MCF 10A (cell line): ENCODE measurements at regions not wholly inside any gene's neighbourhood (a gene's known extent, or its start where the extent isn't known, plus 50 kb on each side); places are given as distances from the start of the nearest gene placed in this dataset.
A peak's percentile ranks its signal among the peaks of the same experiment; 100 is the strongest.

Experiments used
- BruUV-seq: library from RNA; stranded (reverse); fragments of 400-500 nt; replicated peaks from 2 replicates; lab custom pipeline; 2021; lab: Mats Ljungman, UMichigan
- CTCF ChIA-PET: fragments of 300-600 bp; sonication (Branson Sonifier 250); formaldehyde crosslinking; extraction: SDS; loops from one replicate; lab custom pipeline; 2021; ENCODE audit warnings: antibody characterized with exemption, inconsistent platforms; lab: Yijun Ruan, JAX
- POLR2A ChIA-PET: fragments of 300-600, 350-650 bp; sonication (Branson Sonifier 250); formaldehyde crosslinking; extraction: SDS; loops from one replicate; lab custom pipeline; 2020; ENCODE audit warnings: antibody characterized with exemption, inconsistent platforms; lab: Yijun Ruan, JAX
- DNase-seq: peaks from one replicate; pipeline ENCODE4 v3.0.0-alpha.2; 2018; ENCODE audit not compliant: unreplicated experiment
- H3K27ac Mint-ChIP-seq: one replicate; pipeline ENCODE4 v1.8.0; 2022; ENCODE audit warnings: mild to moderate bottlenecking, low read depth, mixed read lengths; ENCODE audit not compliant: unreplicated experiment
- H3K27me3 Mint-ChIP-seq: one replicate; pipeline ENCODE4 v1.8.0; 2022; ENCODE audit warnings: mixed read lengths; ENCODE audit not compliant: insufficient read depth, unreplicated experiment
- H3K36me3 Mint-ChIP-seq: one replicate; pipeline ENCODE4 v1.8.0; 2022; ENCODE audit warnings: mild to moderate bottlenecking, moderate library complexity, mixed read lengths; ENCODE audit not compliant: insufficient read depth, unreplicated experiment
- H3K4me1 Mint-ChIP-seq: one replicate; pipeline ENCODE4 v1.8.0; 2022; ENCODE audit warnings: mixed read lengths; ENCODE audit not compliant: insufficient read depth, unreplicated experiment
- H3K4me3 Mint-ChIP-seq: one replicate; pipeline ENCODE4 v1.8.0; 2022; ENCODE audit warnings: mild to moderate bottlenecking, moderate library complexity, mixed read lengths; ENCODE audit not compliant: unreplicated experiment
- H3K9me3 Mint-ChIP-seq: one replicate; pipeline ENCODE4 v1.8.0; 2022; ENCODE audit warnings: mixed read lengths; ENCODE audit not compliant: unreplicated experiment
- intact Hi-C: fragments of 100-400 bp; cut with micrococcal nuclease; formaldehyde crosslinking; loops from 2 replicates; pipeline ENCODE4 v1.14.1; 2022
- TF ChIP-seq, protein P1 (sequence below): fragments of 200-600 bp; IDR thresholded peaks from one replicate; pipeline ENCODE4 v1.8.0; 2022; ENCODE audit warnings: antibody characterized with exemption, mild to moderate bottlenecking; ENCODE audit not compliant: unreplicated experiment

DNA sequence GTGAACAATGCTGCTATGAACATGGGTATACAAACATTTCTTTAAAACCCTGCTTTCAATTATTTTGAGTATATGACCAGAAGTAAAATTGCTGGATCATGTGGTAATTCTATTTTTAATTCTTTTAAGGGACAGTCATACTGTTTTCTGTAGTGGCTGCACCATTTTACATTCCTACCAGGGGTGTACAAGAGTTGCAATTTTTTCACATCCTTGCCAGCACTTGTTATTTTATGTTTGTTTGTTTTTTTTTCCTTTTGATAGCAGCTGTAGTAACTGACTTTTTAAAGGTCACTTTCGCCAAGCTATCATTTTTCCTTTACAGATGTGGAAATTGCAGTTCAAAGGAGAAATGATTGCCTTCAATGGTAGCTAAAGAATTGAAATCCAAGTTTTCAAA, 99.5 kb downstream of the GPR85 start:
- no peaks in the 10 kb centered on the region for H3K36me3 Mint-ChIP-seq
- H3K4me3 Mint-ChIP-seq = no peak overlapping the region
- CTCF ChIA-PET = interaction anchor here (1.6 kb wide), 1 partner anchor 14 kb away, joined by 3 read pairs; no protein-coding TSS in a partner anchor

DNA sequence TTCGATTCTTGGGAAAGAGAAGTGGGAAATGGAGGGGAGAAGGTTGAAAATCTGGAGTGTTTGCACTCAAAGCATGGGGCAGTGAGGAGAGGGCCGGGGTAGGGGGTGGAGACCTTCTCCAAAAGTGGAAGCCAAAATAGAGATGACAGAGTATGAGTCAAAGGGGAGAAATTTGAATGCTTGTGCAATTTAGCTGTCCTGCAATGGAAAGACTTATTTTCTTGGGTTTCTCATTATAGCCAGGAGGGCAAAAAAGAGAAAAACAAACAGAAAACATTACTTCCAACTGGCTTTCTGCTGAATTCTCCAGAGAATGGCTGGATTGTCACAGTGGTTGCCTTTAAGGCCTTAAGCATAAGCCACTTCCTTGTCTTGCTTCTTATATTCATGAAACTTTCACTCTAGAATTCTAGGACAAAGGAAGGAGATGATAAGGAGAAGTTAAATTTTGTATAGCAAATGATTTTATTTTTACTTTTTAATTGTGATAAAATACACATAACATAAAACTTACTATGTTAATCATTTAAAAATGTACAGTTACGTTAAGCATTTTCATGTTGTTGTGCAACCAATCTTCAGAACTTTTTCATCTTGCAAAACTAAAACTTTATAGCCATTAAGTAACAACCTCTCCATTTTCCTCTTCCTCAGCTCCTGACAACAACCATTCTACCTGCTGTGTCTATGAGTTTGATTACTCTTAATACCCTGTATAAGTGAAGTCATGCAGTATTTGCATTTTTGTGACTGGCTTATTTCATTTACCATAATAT, 100.2 kb downstream of the GPR85 start:
- ChIA-PET POLR2A (interaction anchor here (0.6 to 2.7 kb wide), 6 partner anchors 27 to 781 kb away, joined by 3 to 18 read pairs (median 3); partner anchors contain the start of gene TMEM168), CTCF (interaction anchor here (0.5 to 1.6 kb wide), 3 partner anchors 14 to 419 kb away, joined by 3 to 6 read pairs (median 3); no protein-coding TSS in a partner anchor)
- Mint-ChIP-seq H3K36me3 (no peaks in the 10 kb centered on the region), H3K9me3 (no peaks in the 10 kb centered on the region), H3K27me3 (no peaks in the 10 kb centered on the region), H3K4me1 (peaks cover 47% of the 10 kb centered on the region), H3K27ac (no peak overlapping the region), H3K4me3 (no peak overlapping the region)
- intact Hi-C loops = loop anchor here (5.0 kb wide), 1 partner anchor 49 kb away; a partner anchor contains a TSS
- no TSS peak for BruUV-seq
- peak; percentile 82 for DNase-seq
- TF ChIP-seq, protein P1, sequence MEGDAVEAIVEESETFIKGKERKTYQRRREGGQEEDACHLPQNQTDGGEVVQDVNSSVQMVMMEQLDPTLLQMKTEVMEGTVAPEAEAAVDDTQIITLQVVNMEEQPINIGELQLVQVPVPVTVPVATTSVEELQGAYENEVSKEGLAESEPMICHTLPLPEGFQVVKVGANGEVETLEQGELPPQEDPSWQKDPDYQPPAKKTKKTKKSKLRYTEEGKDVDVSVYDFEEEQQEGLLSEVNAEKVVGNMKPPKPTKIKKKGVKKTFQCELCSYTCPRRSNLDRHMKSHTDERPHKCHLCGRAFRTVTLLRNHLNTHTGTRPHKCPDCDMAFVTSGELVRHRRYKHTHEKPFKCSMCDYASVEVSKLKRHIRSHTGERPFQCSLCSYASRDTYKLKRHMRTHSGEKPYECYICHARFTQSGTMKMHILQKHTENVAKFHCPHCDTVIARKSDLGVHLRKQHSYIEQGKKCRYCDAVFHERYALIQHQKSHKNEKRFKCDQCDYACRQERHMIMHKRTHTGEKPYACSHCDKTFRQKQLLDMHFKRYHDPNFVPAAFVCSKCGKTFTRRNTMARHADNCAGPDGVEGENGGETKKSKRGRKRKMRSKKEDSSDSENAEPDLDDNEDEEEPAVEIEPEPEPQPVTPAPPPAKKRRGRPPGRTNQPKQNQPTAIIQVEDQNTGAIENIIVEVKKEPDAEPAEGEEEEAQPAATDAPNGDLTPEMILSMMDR = no peak

More for the DNA sequence above, 99.5 kb downstream of the GPR85 start:
- no peaks in the 10 kb centered on the region for H3K27me3 Mint-ChIP-seq
- peaks cover 43% of the 10 kb centered on the region for H3K4me1 Mint-ChIP-seq
- intact Hi-C loops = loop anchor here (5.0 kb wide), 1 partner anchor 50 kb away; a partner anchor contains a TSS
- no peak for DNase-seq
- TF ChIP-seq, protein P1 = no peak
- BruUV-seq = no TSS peak
- H3K9me3 Mint-ChIP-seq = no peaks in the 10 kb centered on the region
- POLR2A ChIA-PET = interaction anchor here (1.3 kb wide), 1 partner anchor 12 kb away, joined by 3 read pairs; no protein-coding TSS in a partner anchor
- H3K27ac Mint-ChIP-seq = no peak overlapping the region

DNA sequence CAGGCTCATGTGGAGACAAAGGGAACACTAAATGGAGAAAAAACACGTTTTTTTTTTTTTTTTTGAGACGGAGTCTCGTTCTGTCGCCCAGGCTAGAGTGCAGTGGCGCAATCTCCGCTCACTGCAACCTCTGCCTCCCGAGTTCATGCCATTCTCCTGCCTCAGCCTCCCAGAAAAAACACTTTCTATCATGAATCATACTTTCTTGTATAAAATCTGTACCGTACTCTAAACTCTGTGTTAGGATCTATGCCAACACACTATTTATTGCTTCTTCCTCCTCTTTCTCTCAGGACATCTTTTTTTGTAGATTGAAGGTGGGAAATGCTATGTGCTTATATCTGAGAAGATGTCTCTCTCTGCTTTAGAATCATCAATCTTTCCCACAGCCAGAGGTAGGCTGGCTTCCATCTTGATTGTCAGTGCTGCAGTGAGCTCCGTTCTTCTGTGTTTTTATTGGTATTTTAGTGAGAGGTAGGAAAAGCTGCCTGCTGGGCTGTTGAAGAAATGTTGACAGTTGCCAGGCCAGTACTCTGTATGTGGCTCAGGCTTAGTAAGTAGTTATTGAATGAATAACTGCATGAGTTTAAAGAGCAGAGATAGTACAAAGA, 101.1 kb downstream of the GPR85 start:
- Mint-ChIP-seq H3K27ac (no peak overlapping the region), H3K9me3 (no peaks in the 10 kb centered on the region), H3K4me3 (no peak overlapping the region), H3K36me3 (no peaks in the 10 kb centered on the region), H3K4me1 (peaks cover 42% of the 10 kb centered on the region), H3K27me3 (no peaks in the 10 kb centered on the region)
- CTCF ChIA-PET = interaction anchor here (0.5 to 0.8 kb wide), 2 partner anchors 28 to 420 kb away, joined by 3 to 6 read pairs; no protein-coding TSS in a partner anchor
- intact Hi-C loops = loop anchor here (5.0 kb wide), 1 partner anchor 48 kb away; a partner anchor contains a TSS
- no TSS peak for BruUV-seq
- peak; percentile 70 for DNase-seq
- TF ChIP-seq, protein P1 = no peak
- POLR2A ChIA-PET = interaction anchor here (0.6 to 2.7 kb wide), 7 partner anchors 28 to 782 kb away, joined by 3 to 18 read pairs (median 3); partner anchors contain the start of gene TMEM168
